OCI-LY1 (cell line): ENCODE measurements at regions not wholly inside any gene's neighbourhood (a gene's known extent, or its start where the extent isn't known, plus 50 kb on each side); places are given as distances from the start of the nearest gene placed in this dataset.

Source experiments
- CTCF ChIP-seq: fragments of 200-600 bp; sonication (generic), shearing (Covaris generic); IDR thresholded peaks from 2 replicates; pipeline ENCODE4 v1.5.1; 2017; ENCODE audit warnings: mild to moderate bottlenecking, antibody characterized with exemption, low read length, moderate library complexity, mixed read lengths
- EZH2 ChIP-seq: fragments of 200-600 bp; sonication (generic), shearing (Covaris generic); IDR thresholded peaks from 2 replicates; pipeline ENCODE4 v1.8.0; 2017; ENCODE audit warnings: borderline replicate concordance, mixed run types, mild to moderate bottlenecking, antibody characterized with exemption, low read length, moderate library complexity, mixed read lengths

DNA sequence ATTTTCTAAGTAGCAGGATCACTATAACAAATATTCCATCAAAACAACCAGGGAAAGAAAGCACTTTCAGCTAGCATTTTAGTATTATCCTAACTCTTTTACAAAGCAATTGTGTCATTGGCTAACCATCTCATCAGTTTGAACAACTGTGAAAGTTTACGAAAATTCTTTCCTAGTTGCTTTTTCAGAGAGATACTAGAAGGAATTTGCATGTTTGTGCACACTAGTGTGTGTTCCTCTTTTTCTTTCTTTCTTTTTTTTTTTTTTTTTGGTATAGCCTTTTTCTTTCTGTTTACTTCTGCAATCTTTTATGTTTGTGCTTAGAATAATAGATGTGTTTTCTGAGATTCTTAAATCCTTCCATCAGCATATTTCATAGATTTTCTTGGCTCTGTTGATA, 124.7 kb upstream of the SEMA6A start:
- no peak for TF ChIP-seq CTCF
- TF ChIP-seq EZH2: no peak
